ENCODE measurements at regions not wholly inside any gene's neighbourhood (a gene's known extent, or its start where the extent isn't known, plus 50 kb on each side); places are given as distances from the start of the nearest gene placed in this dataset.

DNA sequence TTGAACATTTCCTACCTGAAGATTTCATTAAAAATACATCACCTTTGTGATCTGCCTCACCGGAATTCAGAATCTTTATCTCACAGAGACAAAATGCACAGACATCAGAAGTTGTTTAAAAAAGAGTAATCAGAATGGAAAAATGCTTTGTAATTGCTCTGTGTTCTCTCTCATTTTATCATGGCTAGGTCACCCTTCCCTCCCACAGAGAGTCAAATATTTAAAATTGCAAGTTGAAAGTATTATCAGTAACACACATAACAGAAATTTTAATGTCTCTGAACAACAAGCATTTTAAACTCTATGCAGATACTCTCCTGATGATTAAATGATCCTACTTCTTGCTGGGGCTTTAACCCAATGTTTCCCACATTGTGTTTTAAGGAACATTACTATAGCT, 362.0 kb downstream of the CBLL2 start:
- no peak for DNase-seq
- Histone ChIP-seq H3K27ac (no peak overlapping the region), H3K27me3 (peaks cover 6% of the 10 kb centered on the region), H3K4me1 (replicated peaks in 1 of 2) (no peaks in the 10 kb centered on the region), H3K4me3 (no peak overlapping the region), H3K9me3 (replicated peaks in 1 of 3) (no peaks in the 10 kb centered on the region), H3K36me3 (replicated peaks in 1 of 2) (no peaks in the 10 kb centered on the region)
- WGBS, 4 donors = 50 to 86% (median 72%) methylated on average over 1 of the region's 1 CpG
- TF ChIP-seq, protein P1, sequence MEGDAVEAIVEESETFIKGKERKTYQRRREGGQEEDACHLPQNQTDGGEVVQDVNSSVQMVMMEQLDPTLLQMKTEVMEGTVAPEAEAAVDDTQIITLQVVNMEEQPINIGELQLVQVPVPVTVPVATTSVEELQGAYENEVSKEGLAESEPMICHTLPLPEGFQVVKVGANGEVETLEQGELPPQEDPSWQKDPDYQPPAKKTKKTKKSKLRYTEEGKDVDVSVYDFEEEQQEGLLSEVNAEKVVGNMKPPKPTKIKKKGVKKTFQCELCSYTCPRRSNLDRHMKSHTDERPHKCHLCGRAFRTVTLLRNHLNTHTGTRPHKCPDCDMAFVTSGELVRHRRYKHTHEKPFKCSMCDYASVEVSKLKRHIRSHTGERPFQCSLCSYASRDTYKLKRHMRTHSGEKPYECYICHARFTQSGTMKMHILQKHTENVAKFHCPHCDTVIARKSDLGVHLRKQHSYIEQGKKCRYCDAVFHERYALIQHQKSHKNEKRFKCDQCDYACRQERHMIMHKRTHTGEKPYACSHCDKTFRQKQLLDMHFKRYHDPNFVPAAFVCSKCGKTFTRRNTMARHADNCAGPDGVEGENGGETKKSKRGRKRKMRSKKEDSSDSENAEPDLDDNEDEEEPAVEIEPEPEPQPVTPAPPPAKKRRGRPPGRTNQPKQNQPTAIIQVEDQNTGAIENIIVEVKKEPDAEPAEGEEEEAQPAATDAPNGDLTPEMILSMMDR (IDR thresholded peaks at IDR 0.05) = no peak
- no peak for TF ChIP-seq POLR2A (IDR thresholded peaks at IDR 0.05)
- intact Hi-C loops (cut with DNase I) = no loop called here

DNA sequence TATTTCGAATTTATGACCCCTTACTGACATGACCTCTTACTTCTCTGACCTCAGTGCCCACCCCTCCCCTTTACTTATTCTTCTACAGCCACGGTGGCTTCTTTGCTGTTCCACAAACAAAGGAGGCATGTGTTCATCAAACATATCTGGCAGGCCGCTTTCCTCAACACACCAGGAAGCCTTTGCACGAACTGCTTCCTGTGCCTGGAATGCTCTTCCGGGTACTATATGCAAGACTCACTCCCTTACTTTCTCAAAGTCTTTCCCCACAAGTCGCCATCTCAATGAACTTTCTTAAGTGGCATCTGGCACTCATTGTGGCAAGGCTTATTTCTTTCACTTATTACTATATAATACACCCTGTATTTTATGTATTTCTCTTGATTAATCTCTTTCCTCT, 351.5 kb upstream of the DDX53 start:
- no peak overlapping the region for H3K4me3 ChIP-seq
- no peaks in the 10 kb centered on the region for H3K9me3 ChIP-seq (replicated peaks in 1 of 3)
- no peaks in the 10 kb centered on the region for H3K27me3 ChIP-seq
- no peaks in the 10 kb centered on the region for H3K4me1 ChIP-seq (replicated peaks in 1 of 2)
- intact Hi-C loops (cut with DNase I) = no loop called here
- TF ChIP-seq POLR2A (IDR thresholded peaks at IDR 0.05) = no peak
- TF ChIP-seq, protein P1 (IDR thresholded peaks at IDR 0.05) = no peak
- 58 to 79% (median 70%) methylated on average over 6 of the region's 6 CpGs for WGBS, 4 donors
- DNase-seq = no peak
- no peaks in the 10 kb centered on the region for H3K36me3 ChIP-seq (replicated peaks in 1 of 2)
- no peak overlapping the region for H3K27ac ChIP-seq

GRCh38 chrX:22650691-22651090, 349.1 kb upstream of the DDX53 start:
- H3K9me3 ChIP-seq (replicated peaks in 1 of 3) = no peaks in the 10 kb centered on the region
- no peak for TF ChIP-seq POLR2A (IDR thresholded peaks at IDR 0.05)
- TF ChIP-seq, protein P1 (IDR thresholded peaks at IDR 0.05) = no peak
- H3K36me3 ChIP-seq (replicated peaks in 1 of 2) = no peaks in the 10 kb centered on the region
- peaks cover 3% of the 10 kb centered on the region for H3K27me3 ChIP-seq
- intact Hi-C loops (cut with DNase I) = no loop called here
- H3K4me3 ChIP-seq = no peak overlapping the region
- WGBS, 4 donors = 66 to 81% (median 80%) methylated on average over 3 to 5 of the region's 5 CpGs
- H3K4me1 ChIP-seq (replicated peaks in 1 of 2) = no peaks in the 10 kb centered on the region
- H3K27ac ChIP-seq = no peak overlapping the region
- DNase-seq = no peak

DNA sequence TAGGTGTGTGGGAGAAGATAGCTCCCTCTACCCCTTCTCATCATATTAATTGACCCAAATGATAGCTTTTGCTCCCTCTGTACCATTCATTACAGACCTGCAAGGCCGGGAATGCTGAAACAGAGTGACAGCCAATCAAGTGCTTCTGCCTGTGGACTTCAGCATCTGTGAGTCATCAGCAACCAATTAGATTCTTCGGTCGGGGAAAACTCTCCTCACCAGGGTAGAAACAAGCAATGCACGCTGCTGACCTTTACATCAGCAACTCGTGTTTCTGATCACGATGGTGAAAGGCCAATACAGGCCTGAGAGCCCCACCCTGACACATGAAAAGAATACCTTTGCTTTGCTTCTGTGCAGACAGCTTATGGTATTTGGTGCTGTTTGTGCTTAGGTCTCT, 347.2 kb upstream of the DDX53 start:
- TF ChIP-seq, protein P1 (IDR thresholded peaks at IDR 0.05) = no peak
- TF ChIP-seq POLR2A (IDR thresholded peaks at IDR 0.05) = no peak
- intact Hi-C loops (cut with DNase I) = no loop called here
- no peaks in the 10 kb centered on the region for H3K9me3 ChIP-seq (replicated peaks in 1 of 3)
- H3K27me3 ChIP-seq = peaks cover 3% of the 10 kb centered on the region
- 26 to 50% (median 33%) methylated on average over 4 to 6 of the region's 6 CpGs for WGBS, 4 donors
- H3K4me3 ChIP-seq = no peak overlapping the region
- peak overlapping the region in 2 of 5 donors; percentile 27 to 69 for H3K27ac ChIP-seq
- H3K36me3 ChIP-seq (replicated peaks in 1 of 2) = no peaks in the 10 kb centered on the region
- no peaks in the 10 kb centered on the region for H3K4me1 ChIP-seq (replicated peaks in 1 of 2)
- DNase-seq = peak; percentile 17 to 66 (median 36)

Measured in adrenal gland (tissue), 9 donors.